Neural cell (in vitro differentiated cells): ENCODE measurements at regions not wholly inside any gene's neighbourhood (a gene's known extent, or its start where the extent isn't known, plus 50 kb on each side); places are given as distances from the start of the nearest gene placed in this dataset.

Experiments used
- H2AFZ ChIP-seq: fragments of 200-600, 300-800 bp; sonication (generic), shearing (Covaris generic); 2 replicates; pipeline ENCODE4 v1.6.0; 2014; ENCODE audit warnings: low read depth, mild to moderate bottlenecking, antibody characterized with exemption, low read length, moderate library complexity
- H3F3A ChIP-seq: fragments of 200-600 bp; shearing (Covaris generic); 2 replicates; pipeline ENCODE4 v1.6.1; 2016; ENCODE audit warnings: mild to moderate bottlenecking, moderate library complexity, mixed read lengths, antibody characterized with exemption, low read length; ENCODE audit not compliant: insufficient read depth, poor library complexity, severe bottlenecking
- H3K27ac ChIP-seq: fragments of 200-600, 300-800 bp; sonication (generic), shearing (Covaris generic); 2 replicates; pipeline ENCODE4 v1.5.1; 2014; ENCODE audit warnings: mild to moderate bottlenecking, low read length, moderate library complexity
- H3K27me3 ChIP-seq: fragments of 300-800, 200-600 bp; sonication (generic), shearing (Covaris generic); 2 replicates; pipeline ENCODE4 v1.6.0; 2014; ENCODE audit warnings: mild to moderate bottlenecking, low read depth, low read length, moderate library complexity; ENCODE audit not compliant: insufficient read depth
- H3K36me3 ChIP-seq: fragments of 300-800, 200-600 bp; sonication (generic), shearing (Covaris generic); 2 replicates; pipeline ENCODE4 v1.5.1; 2014; ENCODE audit warnings: mild to moderate bottlenecking, antibody characterized with exemption, low read length, moderate library complexity; ENCODE audit not compliant: insufficient read depth
- H3K4me2 ChIP-seq: fragments of 300-800, 200-600 bp; sonication (generic), shearing (Covaris generic); 2 replicates; pipeline ENCODE4 v1.6.0; 2014; ENCODE audit warnings: mild to moderate bottlenecking, low read length
- H3K4me3 ChIP-seq: fragments of 300-800, 200-600 bp; sonication (generic), shearing (Covaris generic); 2 replicates; pipeline ENCODE4 v1.5.1; 2014; ENCODE audit warnings: mild to moderate bottlenecking, low read length, moderate library complexity
- H3K79me2 ChIP-seq: fragments of 200-600 bp; shearing (Covaris generic); replicated peaks from 2 replicates; pipeline ENCODE4 v1.6.0; 2014; ENCODE audit warnings: mild to moderate bottlenecking, low read length, moderate library complexity; ENCODE audit not compliant: insufficient read depth
- H3K9ac ChIP-seq: fragments of 300-800, 200-600 bp; sonication (generic), shearing (Covaris generic); 2 replicates; pipeline ENCODE4 v1.6.1; 2016; ENCODE audit warnings: mild to moderate bottlenecking, low read length, mixed read lengths
- H3K9me2 ChIP-seq: fragments of 200-600 bp; shearing (Covaris generic); 2 replicates; pipeline ENCODE4 v1.6.1; 2016; ENCODE audit warnings: mild to moderate bottlenecking, low read length, mixed read lengths; ENCODE audit not compliant: insufficient read depth
- H3K9me3 ChIP-seq: fragments of 200-600, 300-800 bp; sonication (generic), shearing (Covaris generic); 2 replicates; pipeline ENCODE4 v1.6.1; 2016; ENCODE audit warnings: mild to moderate bottlenecking, mixed run types, low read length, moderate library complexity, mixed read lengths
- H4K20me1 ChIP-seq: fragments of 200-600 bp; shearing (Covaris generic); 2 replicates; pipeline ENCODE4 v1.6.1; 2016; ENCODE audit warnings: mild to moderate bottlenecking, mixed run types; ENCODE audit not compliant: insufficient read depth
- EP300 ChIP-seq: fragments of 450-650 bp; conservative IDR thresholded peaks from 2 replicates; pipeline ENCODE4 v1.6.1; 2014; ENCODE audit warnings: antibody characterized with exemption, mild to moderate bottlenecking, moderate library complexity; ENCODE audit not compliant: poor library complexity, severe bottlenecking
- EZH2 ChIP-seq: fragments of 200-600, 300-800 bp; shearing (Covaris generic), sonication (generic); IDR thresholded peaks from 2 replicates; pipeline ENCODE4 v1.6.1; 2014; ENCODE audit warnings: antibody characterized with exemption, low read length, borderline replicate concordance, mild to moderate bottlenecking; ENCODE audit not compliant: insufficient read depth, poor library complexity, severe bottlenecking
- MXI1 ChIP-seq: fragments of 450-650 bp; conservative IDR thresholded peaks from 2 replicates; pipeline ENCODE4 v1.6.1; 2014; ENCODE audit warnings: antibody characterized with exemption, mild to moderate bottlenecking; ENCODE audit not compliant: poor library complexity, severe bottlenecking
- POLR2AphosphoS5 ChIP-seq: IDR thresholded peaks from 2 replicates; pipeline ENCODE4 v1.6.1; 2012
- RAD21 ChIP-seq: fragments of 450-650 bp; conservative IDR thresholded peaks from 2 replicates; pipeline ENCODE4 v1.6.1; 2014; ENCODE audit warnings: antibody characterized with exemption, mild to moderate bottlenecking, moderate library complexity
- REST ChIP-seq: IDR thresholded peaks from 2 replicates; pipeline ENCODE4 v1.6.1; 2012; ENCODE audit warnings: borderline replicate concordance
- SMC3 ChIP-seq: fragments of 450-650 bp; conservative IDR thresholded peaks from 2 replicates; pipeline ENCODE4 v1.6.1; 2014; ENCODE audit warnings: antibody characterized with exemption, mild to moderate bottlenecking, moderate library complexity; ENCODE audit not compliant: poor library complexity
- TAF1 ChIP-seq: IDR thresholded peaks from 2 replicates; pipeline ENCODE4 v1.6.1; 2012; ENCODE audit warnings: low read depth
- TF ChIP-seq, protein P1 (sequence below): fragments of 450-650 bp; IDR thresholded peaks from 2 replicates; pipeline ENCODE4 v1.5.1; 2014; ENCODE audit warnings: antibody characterized with exemption, mild to moderate bottlenecking, moderate library complexity; ENCODE audit not compliant: poor library complexity, severe bottlenecking

DNA sequence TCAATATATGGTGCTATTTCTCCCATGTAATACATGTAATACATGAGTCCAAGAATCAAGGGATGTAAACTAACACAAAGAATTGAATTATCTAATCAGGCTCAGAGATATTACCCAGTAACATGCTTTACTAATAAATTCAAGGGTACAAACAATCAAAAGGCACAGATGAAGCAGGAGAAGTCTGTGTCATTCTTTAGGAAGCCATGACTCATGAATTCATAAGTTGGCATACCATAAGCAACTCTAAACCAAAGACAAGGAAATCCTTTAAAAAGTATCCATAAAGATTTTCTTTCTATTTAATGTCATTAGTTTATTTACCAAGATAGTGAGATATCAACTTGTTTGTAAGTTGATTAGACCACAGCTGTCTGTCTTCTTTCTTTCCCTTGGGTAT is 446.0 kb upstream of the IMPG1 start:
- no peaks in the 10 kb centered on the region for H3K27me3 ChIP-seq
- no peak overlapping the region for H3K27ac ChIP-seq
- no peaks in the 10 kb centered on the region for H4K20me1 ChIP-seq
- no peak for TF ChIP-seq MXI1
- TF ChIP-seq, protein P1, sequence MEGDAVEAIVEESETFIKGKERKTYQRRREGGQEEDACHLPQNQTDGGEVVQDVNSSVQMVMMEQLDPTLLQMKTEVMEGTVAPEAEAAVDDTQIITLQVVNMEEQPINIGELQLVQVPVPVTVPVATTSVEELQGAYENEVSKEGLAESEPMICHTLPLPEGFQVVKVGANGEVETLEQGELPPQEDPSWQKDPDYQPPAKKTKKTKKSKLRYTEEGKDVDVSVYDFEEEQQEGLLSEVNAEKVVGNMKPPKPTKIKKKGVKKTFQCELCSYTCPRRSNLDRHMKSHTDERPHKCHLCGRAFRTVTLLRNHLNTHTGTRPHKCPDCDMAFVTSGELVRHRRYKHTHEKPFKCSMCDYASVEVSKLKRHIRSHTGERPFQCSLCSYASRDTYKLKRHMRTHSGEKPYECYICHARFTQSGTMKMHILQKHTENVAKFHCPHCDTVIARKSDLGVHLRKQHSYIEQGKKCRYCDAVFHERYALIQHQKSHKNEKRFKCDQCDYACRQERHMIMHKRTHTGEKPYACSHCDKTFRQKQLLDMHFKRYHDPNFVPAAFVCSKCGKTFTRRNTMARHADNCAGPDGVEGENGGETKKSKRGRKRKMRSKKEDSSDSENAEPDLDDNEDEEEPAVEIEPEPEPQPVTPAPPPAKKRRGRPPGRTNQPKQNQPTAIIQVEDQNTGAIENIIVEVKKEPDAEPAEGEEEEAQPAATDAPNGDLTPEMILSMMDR, result no peak
- H3K9ac ChIP-seq, result no peak overlapping the region
- no peaks in the 10 kb centered on the region for H3K9me2 ChIP-seq
- H3K79me2 ChIP-seq, result no peaks in the 10 kb centered on the region
- H3F3A ChIP-seq, result no peaks in the 10 kb centered on the region
- H3K4me2 ChIP-seq, result no peak overlapping the region
- H2AFZ ChIP-seq, result no peak overlapping the region
- no peaks in the 10 kb centered on the region for H3K9me3 ChIP-seq
- no peaks in the 10 kb centered on the region for H3K36me3 ChIP-seq
- no peak overlapping the region for H3K4me3 ChIP-seq

DNA sequence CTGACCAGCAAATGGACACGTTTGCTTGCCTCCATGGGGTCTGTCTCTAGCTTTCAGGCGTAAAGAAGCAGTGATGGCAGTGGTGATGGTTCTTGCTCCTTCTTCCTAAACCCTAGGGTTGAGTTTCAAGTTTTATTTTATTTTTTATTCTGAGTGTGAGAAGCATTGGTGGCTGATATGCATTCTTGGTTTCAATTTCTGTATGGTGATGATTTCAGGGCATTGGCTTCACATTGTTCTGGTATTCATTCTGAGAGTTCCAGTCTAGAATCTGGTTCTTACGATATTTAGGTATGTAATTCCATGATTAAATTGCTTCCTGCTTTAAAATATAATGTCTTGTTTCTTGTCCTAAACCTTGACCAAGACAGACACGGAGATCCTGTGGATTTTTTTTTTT is 444.5 kb upstream of the IMPG1 start:
- Histone ChIP-seq H3F3A (no peaks in the 10 kb centered on the region), H3K9me2 (no peaks in the 10 kb centered on the region), H3K9ac (no peak overlapping the region), H3K79me2 (no peaks in the 10 kb centered on the region), H3K4me2 (no peak overlapping the region), H3K27ac (no peak overlapping the region), H3K27me3 (no peaks in the 10 kb centered on the region), H3K9me3 (no peaks in the 10 kb centered on the region), H3K36me3 (no peaks in the 10 kb centered on the region), H2AFZ (no peak overlapping the region), H4K20me1 (no peaks in the 10 kb centered on the region), H3K4me3 (no peak overlapping the region)
- no peak for TF ChIP-seq TAF1
- TF ChIP-seq EZH2, result no peak
- no peak for TF ChIP-seq RAD21
- no peak for TF ChIP-seq EP300
- no peak for TF ChIP-seq REST
- TF ChIP-seq POLR2AphosphoS5, result no peak
- TF ChIP-seq, protein P1, result no peak
- TF ChIP-seq SMC3, result no peak
- TF ChIP-seq MXI1, result no peak
